Heart left ventricle (tissue), 16 donors: ENCODE measurements at regions not wholly inside any gene's neighbourhood (a gene's known extent, or its start where the extent isn't known, plus 50 kb on each side); places are given as distances from the start of the nearest gene placed in this dataset.

Experiments
- ATAC-seq, 4 donors: fragments of 200-7000 bp; cut with Tn5 transposase; one replicate each; pipeline ENCODE4 v1.9.1; 2020 to 2022; ENCODE audit warnings: moderate library complexity in 4 of 4, mild to moderate bottlenecking in 3 of 4, moderate number of reproducible peaks in 1 of 4
- DNase-seq, 5 donors: peaks; one replicate each; pipeline ENCODE4 v3.0.0-alpha.2; 2020
- H3K27ac ChIP-seq, 12 donors: fragments of 200-600 bp; sonication (generic) in 4 of 12; one replicate each; pipeline versions ENCODE4 v1.5.0 to v1.8.0; 2016 to 2022; ENCODE audit warnings: mild to moderate bottlenecking in 2 of 12
- H3K27me3 ChIP-seq, 9 donors: fragments of 200-600 bp; sonication (generic) in 2 of 9; one replicate each; pipeline versions ENCODE4 v1.5.1 to v1.8.0; 2016 to 2022; ENCODE audit warnings: mild to moderate bottlenecking in 3 of 9
- H3K36me3 ChIP-seq, 9 donors: fragments of 200-600 bp; sonication (generic) in 2 of 9; one replicate each; pipeline versions ENCODE4 v1.5.0 to v1.8.0; 2018 to 2022; ENCODE audit warnings: mild to moderate bottlenecking in 2 of 9
- H3K4me1 ChIP-seq, 12 donors: fragments of 200-600 bp; sonication (generic) in 4 of 12; one replicate each; pipeline versions ENCODE4 v1.5.0 to v1.8.0; 2016 to 2022; ENCODE audit warnings: mild to moderate bottlenecking in 3 of 12
- H3K4me3 ChIP-seq, 12 donors: fragments of 200-600 bp; sonication (generic) in 4 of 12; one replicate each; pipeline versions ENCODE4 v1.5.0 to v1.8.0; 2017 to 2022; ENCODE audit warnings: mild to moderate bottlenecking in 9 of 12, moderate library complexity in 4 of 12
- H3K9me3 ChIP-seq, 12 donors: fragments of 200-600 bp; sonication (generic) in 4 of 12; one replicate each; pipeline versions ENCODE4 v1.5.0 to v1.8.0; 2016 to 2022; ENCODE audit warnings: mild to moderate bottlenecking in 1 of 12
- CTCF ChIP-seq, 12 donors: fragments of 200-600 bp; sonication (generic) in 4 of 12; IDR thresholded peaks; one replicate each; pipeline versions ENCODE4 v1.5.0 to v1.8.0; 2018 to 2022; ENCODE audit warnings: antibody characterized with exemption in 12 of 12, mild to moderate bottlenecking in 5 of 12
- POLR2A ChIP-seq, 2 donors: fragments of 450-650 bp; IDR thresholded peaks; one replicate each; pipeline ENCODE4 v1.6.1; 2017; ENCODE audit warnings: antibody characterized with exemption in 2 of 2, mild to moderate bottlenecking in 2 of 2, moderate library complexity in 2 of 2
- WGBS, 4 donors: extraction: QIAGEN DNeasy Blood & Tissue Kit in 2 of 4; methylation state at CpG; one replicate each; pipeline versions ENCODE4 v1.1.5 to v1.1.7; 2013 to 2018; 5-methylcytosine and 5-hydroxymethylcytosine counted together
- intact Hi-C, 10 donors: fragments of 100-400 bp; cut with DNase I; formaldehyde crosslinking; loops; one replicate each; pipeline versions ENCODE4 v1.11.1 to v1.14.2; 2022
- donor health status: ischemic (EF 13 %, LVEDD 7.1; RV severe dilation, severe dysfunction).
- donor health status: healthy with polysubstance abuse.
- donor health status: DM: no; HTN: yes; CAD: no.
- donor health status: DM: no; HTN: no; CAD: no.
- donor health status: ischemic (EF 25% LVEDD 6.9; RV normal size, moderate dysfunction).
- donor health status: ischemic (EF 25% LVEDD 5.7; RV mildly dilated, moderate dysfunction).
- donor health status: healthy.
- donor health status: DM: yes; HTN: yes; CAD: no.
- donor health status: ischemic (EF 35%, LVEDD 5.7; RV mildly dilated, moderate dysfunction).
- donor health status: nonischemic (EF 11% LVEDD 7.7; RV severe dilation, severe dysfunction).
- donor health status: DM: yes; HTN: yes; CAD: no.
- donor health status: PGD.
- donor health status: ischemic (EF 29% LVEDD 5.4; RV normal size, mild dysfunction).
- donor health status: nonischemic (EF 23%, LVEDD 6.1; RV moderate dilation, normal function).

DNA sequence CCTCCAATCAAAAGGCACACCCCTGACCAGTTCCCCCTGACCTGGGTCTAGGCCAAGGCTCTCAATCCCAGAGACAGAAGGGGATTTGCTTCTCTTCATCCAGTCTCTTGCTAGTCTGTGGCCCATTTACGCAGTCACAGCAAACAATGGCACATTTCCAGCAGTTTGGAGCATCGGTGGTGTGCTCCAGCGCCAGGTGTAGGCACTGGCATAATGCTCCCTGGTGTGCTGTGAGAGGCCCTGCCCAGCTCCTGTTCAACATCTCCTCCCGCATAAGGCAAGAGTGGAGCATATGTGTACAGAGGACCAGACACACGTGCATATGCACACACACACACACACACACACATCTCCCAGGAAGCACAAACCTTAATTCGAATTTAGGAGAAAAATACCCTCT is 79.5 kb upstream of the ERCC6L2 start:
- Histone ChIP-seq H3K4me1 (peaks cover 0 to 12% (median 0%) of the 10 kb centered on the region in 12 donors), H3K36me3 (no peaks in the 10 kb centered on the region), H3K27me3 (peaks cover 0 to 3% (median 0%) of the 10 kb centered on the region in 9 donors), H3K9me3 (no peaks in the 10 kb centered on the region), H3K4me3 (no peak overlapping the region), H3K27ac (no peak overlapping the region)
- no peak for ATAC-seq
- intact Hi-C loops = no loop called here
- no peak for DNase-seq
- TF ChIP-seq POLR2A (IDR thresholded peaks at IDR 0.05) = no peak
- no peak for TF ChIP-seq CTCF (IDR thresholded peaks at IDR 0.05)
- WGBS, 4 donors = 84 to 92% (median 88%) methylated on average over 6 of the region's 6 CpGs

DNA sequence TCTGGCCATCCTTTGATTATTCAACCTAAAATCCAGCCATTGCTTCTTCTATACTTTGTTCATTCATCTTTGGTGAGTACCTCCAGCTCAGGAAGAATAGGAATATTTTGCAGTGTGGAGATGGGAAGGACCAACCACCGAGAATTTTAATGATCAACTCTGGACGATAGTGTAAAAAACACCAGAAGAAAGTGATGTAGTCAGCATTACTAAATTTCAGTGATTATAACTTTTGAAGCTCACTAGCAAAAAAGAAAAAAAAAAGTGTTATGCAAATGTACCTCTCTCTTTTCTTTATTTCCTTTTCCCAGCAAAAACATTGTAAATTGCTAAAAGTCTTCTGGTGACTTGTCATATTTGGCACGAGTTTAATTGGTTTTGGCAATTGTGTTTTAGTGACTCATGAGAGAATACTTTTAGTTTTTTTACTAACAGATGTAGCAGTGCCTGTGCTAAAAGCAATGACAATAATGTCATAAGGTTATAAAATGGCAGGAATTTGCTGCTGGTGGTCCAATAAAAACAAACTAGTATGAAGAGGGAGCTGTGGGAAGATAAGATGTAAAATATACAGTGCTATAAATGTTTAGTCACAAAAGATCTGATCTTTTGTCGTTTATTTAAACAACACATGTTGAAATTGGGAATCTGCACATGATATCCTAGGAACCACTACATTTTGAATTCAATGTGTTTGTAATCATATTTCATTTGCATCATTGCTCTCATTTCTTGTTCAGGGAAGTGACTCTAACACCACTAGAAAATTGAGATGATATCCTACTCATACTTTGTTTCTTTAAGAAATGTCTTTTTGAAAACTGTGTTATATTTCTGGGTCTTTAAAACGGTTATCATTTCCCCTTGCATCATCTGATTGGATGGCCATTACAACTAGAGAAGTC is 81.3 kb upstream of the ERCC6L2 start:
- Histone ChIP-seq H3K4me1 (peaks cover 0 to 12% (median 0%) of the 10 kb centered on the region in 12 donors), H3K9me3 (no peaks in the 10 kb centered on the region), H3K4me3 (no peak overlapping the region), H3K36me3 (no peaks in the 10 kb centered on the region), H3K27me3 (no peaks in the 10 kb centered on the region), H3K27ac (peak overlapping the region in 1 of 12 donors; percentile 45)
- ATAC-seq (peak; percentile 32 to 91 (median 58)), DNase-seq (no peak)
- WGBS, 4 donors = 47 to 60% (median 52%) methylated on average over 5 of the region's 5 CpGs
- TF ChIP-seq POLR2A (IDR thresholded peaks at IDR 0.05) (no peak), CTCF (IDR thresholded peaks at IDR 0.05) (no peak)
- intact Hi-C loops = no loop called here

GRCh38 chr9:95791695-95792094 is 83.8 kb upstream of the ERCC6L2 start:
- ATAC-seq (no peak), DNase-seq (no peak)
- no peak overlapping the region for H3K4me3 ChIP-seq
- intact Hi-C loops = no loop called here
- peaks cover 0 to 12% (median 0%) of the 10 kb centered on the region in 12 donors for H3K4me1 ChIP-seq
- H3K36me3 ChIP-seq = no peaks in the 10 kb centered on the region
- no peak overlapping the region for H3K27ac ChIP-seq
- H3K9me3 ChIP-seq = no peaks in the 10 kb centered on the region
- no peak for TF ChIP-seq POLR2A (IDR thresholded peaks at IDR 0.05)
- TF ChIP-seq CTCF (IDR thresholded peaks at IDR 0.05) = no peak
- WGBS, 4 donors = 88 to 95% (median 92%) methylated on average over 2 of the region's 2 CpGs
- peaks cover 0 to 4% (median 0%) of the 10 kb centered on the region in 9 donors for H3K27me3 ChIP-seq

DNA sequence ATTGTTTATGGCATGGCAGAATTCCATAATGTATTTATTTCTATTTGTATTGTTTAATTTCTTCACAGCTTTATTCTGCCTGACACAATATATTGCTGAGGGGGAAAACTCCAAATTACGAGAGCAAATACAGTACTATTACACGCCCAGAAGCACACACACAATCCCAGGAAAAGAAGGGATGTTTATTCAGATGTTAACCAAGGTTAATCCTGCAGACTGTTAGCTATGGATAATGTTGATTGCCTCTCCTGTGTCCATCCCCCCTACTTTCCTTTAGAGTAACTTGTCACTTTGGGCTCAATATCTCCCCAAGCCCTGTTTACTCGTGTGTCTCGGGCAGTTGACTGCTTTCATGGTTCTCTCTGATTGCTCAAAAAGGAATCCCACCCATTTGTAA is 84.2 kb upstream of the ERCC6L2 start:
- DNase-seq = no peak
- Histone ChIP-seq H3K9me3 (no peaks in the 10 kb centered on the region), H3K27ac (no peak overlapping the region), H3K36me3 (no peaks in the 10 kb centered on the region), H3K4me3 (no peak overlapping the region), H3K4me1 (peaks cover 0 to 12% (median 0%) of the 10 kb centered on the region in 12 donors), H3K27me3 (peaks cover 0 to 4% (median 0%) of the 10 kb centered on the region in 9 donors)
- no peak for TF ChIP-seq POLR2A (IDR thresholded peaks at IDR 0.05)
- no peak for ATAC-seq
- 66 to 73% (median 68%) methylated on average over 4 of the region's 4 CpGs for WGBS, 4 donors
- intact Hi-C loops = no loop called here
